ENCODE measurements at regions not wholly inside any gene's neighbourhood (a gene's known extent, or its start where the extent isn't known, plus 50 kb on each side); places are given as distances from the start of the nearest gene placed in this dataset.

- in situ Hi-C loops (cut with MboI; ENCODE audit: low sequenced_read_pairs): no loop called here
Measured at GRCh38 chr10:8416192-8416701, 361.8 kb downstream of the GATA3 start.

- in situ Hi-C loops (cut with MboI; ENCODE audit: low sequenced_read_pairs): no loop called here
Measured at GRCh38 chr10:8416760-8417159, 362.3 kb downstream of the GATA3 start.

GRCh38 chr10:8417631-8418030, 363.1 kb downstream of the GATA3 start:
- in situ Hi-C loops (cut with MboI; ENCODE audit: low sequenced_read_pairs): no loop called here

- in situ Hi-C loops (cut with MboI; ENCODE audit: low sequenced_read_pairs): no loop called here
Measured at GRCh38 chr10:8418631-8419030, 364.1 kb downstream of the GATA3 start.

- in situ Hi-C loops (cut with MboI; ENCODE audit: low sequenced_read_pairs): no loop called here
Measured at GRCh38 chr10:8420182-8420581, 365.7 kb downstream of the GATA3 start.

GRCh38 chr10:8424555-8425211, 370.2 kb downstream of the GATA3 start:
- in situ Hi-C loops (cut with MboI; ENCODE audit: low sequenced_read_pairs): no loop called here

- in situ Hi-C loops (cut with MboI; ENCODE audit: low sequenced_read_pairs): no loop called here
Measured at GRCh38 chr10:8428654-8429053, 374.2 kb downstream of the GATA3 start.

- in situ Hi-C loops (cut with MboI; ENCODE audit: low sequenced_read_pairs): no loop called here
Measured at GRCh38 chr10:8430321-8430720, 375.8 kb downstream of the GATA3 start.

- in situ Hi-C loops (cut with MboI; ENCODE audit: low sequenced_read_pairs): no loop called here
Measured at GRCh38 chr10:8431511-8431910, 377.0 kb downstream of the GATA3 start.

GRCh38 chr10:8435186-8436055, 380.9 kb downstream of the GATA3 start:
- in situ Hi-C loops (cut with MboI; ENCODE audit: low sequenced_read_pairs): no loop called here

- in situ Hi-C loops (cut with MboI; ENCODE audit: low sequenced_read_pairs): no loop called here
Measured at GRCh38 chr10:8437896-8438295, 383.4 kb downstream of the GATA3 start.

GRCh38 chr10:8438603-8439002, 384.1 kb downstream of the GATA3 start:
- in situ Hi-C loops (cut with MboI; ENCODE audit: low sequenced_read_pairs): no loop called here

- in situ Hi-C loops (cut with MboI; ENCODE audit: low sequenced_read_pairs): no loop called here
Measured at GRCh38 chr10:8439040-8439439, 384.6 kb downstream of the GATA3 start.

- in situ Hi-C loops (cut with MboI; ENCODE audit: low sequenced_read_pairs): no loop called here
Measured at GRCh38 chr10:8444630-8445029, 390.1 kb downstream of the GATA3 start.

GRCh38 chr10:8445353-8445752, 390.9 kb downstream of the GATA3 start:
- in situ Hi-C loops (cut with MboI; ENCODE audit: low sequenced_read_pairs): no loop called here

GRCh38 chr10:8449909-8450308, 395.4 kb downstream of the GATA3 start:
- in situ Hi-C loops (cut with MboI; ENCODE audit: low sequenced_read_pairs): no loop called here

GRCh38 chr10:8453587-8453986, 399.1 kb downstream of the GATA3 start:
- in situ Hi-C loops (cut with MboI; ENCODE audit: low sequenced_read_pairs): no loop called here

GRCh38 chr10:8454357-8454756, 399.9 kb downstream of the GATA3 start:
- in situ Hi-C loops (cut with MboI; ENCODE audit: low sequenced_read_pairs): no loop called here

GRCh38 chr10:8455181-8455580, 400.7 kb downstream of the GATA3 start:
- in situ Hi-C loops (cut with MboI; ENCODE audit: low sequenced_read_pairs): no loop called here

- in situ Hi-C loops (cut with MboI; ENCODE audit: low sequenced_read_pairs): no loop called here
Measured at GRCh38 chr10:8456386-8456785, 401.9 kb downstream of the GATA3 start.

GRCh38 chr10:8460626-8461025, 406.1 kb downstream of the GATA3 start:
- in situ Hi-C loops (cut with MboI; ENCODE audit: low sequenced_read_pairs): no loop called here

- in situ Hi-C loops (cut with MboI; ENCODE audit: low sequenced_read_pairs): no loop called here
Measured at GRCh38 chr10:8462565-8462964, 408.1 kb downstream of the GATA3 start.

Data from HL-60/S4 treated with retinoic acid at 250 ng/mL for 4 days and 3 days (cell line).